ENCODE measurements at regions not wholly inside any gene's neighbourhood (a gene's known extent, or its start where the extent isn't known, plus 50 kb on each side); places are given as distances from the start of the nearest gene placed in this dataset.

DNA sequence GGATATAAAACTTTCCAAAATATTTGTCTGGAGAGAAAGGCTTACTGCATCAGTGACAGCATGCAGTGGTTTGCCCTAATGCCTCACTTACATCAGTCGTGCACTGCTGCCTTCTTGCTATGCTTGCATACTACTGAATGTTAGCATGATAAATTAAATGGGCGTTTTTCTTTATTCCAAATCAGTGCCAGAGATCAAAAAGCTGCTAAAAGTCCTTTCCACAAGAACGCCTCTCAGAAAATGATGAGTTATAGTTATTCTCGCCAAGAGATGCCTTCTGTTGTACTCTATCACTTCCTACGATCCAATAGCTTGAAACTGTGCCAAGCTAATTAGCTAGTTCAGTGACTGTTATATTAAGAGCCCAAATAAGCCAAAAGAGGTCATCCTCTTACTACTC is 345.8 kb upstream of the ROBO2 start:
- no peak for DNase-seq (ENCODE audit: low spot score)

DNA sequence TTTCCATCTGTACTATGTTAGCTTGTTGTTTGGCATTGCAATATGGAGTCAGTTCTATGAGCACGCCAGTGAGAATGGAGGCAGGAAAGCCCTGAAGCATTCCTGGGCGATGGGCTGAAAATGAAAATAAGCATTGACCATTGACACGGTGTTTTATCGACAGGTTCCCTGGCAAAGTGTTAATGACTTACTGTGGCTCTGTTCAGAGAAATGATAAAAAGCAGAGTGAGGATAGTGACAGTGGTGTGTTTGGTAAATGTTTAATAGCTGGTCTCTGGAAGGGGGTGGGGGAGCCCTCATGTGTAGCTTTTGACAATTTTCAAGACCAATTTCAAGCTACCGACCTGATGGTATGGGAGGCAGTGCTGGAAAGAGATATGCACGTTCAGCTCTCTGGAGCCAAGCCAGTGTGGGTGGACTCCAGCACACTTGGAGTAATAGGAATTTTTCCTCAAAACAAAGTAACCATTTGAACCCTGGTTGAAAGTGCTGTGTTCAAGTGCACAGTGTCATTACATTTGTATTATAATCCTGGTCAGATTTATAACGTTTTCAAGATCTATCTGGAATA is 341.7 kb upstream of the ROBO2 start:
- DNase-seq (ENCODE audit: low spot score) = no peak

DNA sequence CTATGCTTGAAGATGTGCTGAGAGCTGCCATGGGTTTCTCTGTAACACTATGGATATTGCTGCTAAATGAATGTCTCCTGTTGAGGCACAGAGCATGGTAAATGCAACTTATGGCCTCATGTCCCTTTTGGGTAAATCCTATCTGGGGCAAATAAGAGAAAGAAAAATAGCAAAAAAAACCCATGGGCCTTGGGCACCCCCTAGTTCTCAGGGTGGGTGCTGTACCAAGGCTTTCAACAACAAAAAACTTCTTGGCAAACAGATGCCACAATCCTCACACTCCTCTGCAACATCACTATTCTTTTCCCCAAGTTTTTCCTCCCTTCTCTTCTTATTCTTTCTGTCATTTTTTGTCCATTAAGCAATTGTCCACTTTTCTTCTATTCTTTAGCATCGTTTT is 340.1 kb upstream of the ROBO2 start:
- no peak for DNase-seq (ENCODE audit: low spot score)

DNA sequence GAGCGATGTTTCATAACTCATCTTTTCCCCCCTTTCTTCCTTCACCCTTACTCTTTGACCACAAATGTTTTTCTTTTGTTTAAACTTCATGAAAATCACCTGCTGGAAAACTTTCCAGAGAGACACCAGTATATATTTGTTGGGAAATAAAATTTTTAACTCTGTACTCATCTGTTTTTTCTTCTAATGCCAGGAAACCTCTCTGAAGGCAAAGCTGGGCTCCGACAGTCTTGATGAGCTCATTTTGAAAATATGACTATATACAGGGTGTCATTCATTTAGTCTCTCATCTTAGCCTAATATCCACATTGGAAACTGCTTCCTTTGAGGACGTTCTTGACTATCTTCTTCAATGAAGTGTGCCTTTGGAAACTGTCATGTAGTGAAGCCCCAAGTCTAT is 339.6 kb upstream of the ROBO2 start:
- DNase-seq (ENCODE audit: low spot score) = no peak

DNA sequence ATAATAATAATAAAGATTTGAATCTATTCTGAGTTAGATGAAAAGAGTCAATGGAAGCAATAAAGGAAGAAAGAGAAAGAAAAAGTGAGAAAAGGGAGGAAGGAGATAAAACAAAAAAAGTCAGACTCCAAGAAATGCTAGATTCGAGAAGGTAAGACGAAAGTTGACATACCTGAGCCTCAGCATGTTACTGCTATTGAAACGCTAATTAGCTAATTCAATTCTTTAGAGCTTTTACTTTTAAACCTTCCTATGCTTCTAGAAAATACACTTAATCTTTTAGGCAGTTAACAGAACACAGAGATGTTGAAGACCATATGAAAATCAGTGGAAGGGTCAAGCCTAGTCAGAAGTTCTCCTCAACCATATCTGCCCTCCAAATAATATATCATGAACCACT is 337.2 kb upstream of the ROBO2 start:
- no peak for DNase-seq (ENCODE audit: low spot score)

DNA sequence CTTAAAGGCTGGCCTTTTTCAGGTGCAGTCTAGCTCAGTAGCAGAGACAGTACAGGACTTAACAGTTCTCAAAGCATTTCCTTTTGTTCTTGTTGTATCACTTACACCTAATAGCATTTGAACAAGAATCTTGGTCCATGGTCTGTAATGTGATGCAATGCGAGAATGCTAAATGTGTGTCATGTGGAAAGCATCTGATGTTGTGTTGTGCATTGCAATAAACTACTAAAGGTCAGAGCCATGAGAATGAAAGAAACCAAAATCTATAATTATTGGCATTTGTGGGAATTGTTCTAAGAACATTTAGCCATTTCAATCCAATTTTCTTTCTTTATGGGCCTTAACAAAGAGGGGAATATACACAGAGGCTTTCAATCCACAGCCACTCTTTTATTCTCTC is 324.5 kb upstream of the ROBO2 start:
- no peak for DNase-seq (ENCODE audit: low spot score)

DNA sequence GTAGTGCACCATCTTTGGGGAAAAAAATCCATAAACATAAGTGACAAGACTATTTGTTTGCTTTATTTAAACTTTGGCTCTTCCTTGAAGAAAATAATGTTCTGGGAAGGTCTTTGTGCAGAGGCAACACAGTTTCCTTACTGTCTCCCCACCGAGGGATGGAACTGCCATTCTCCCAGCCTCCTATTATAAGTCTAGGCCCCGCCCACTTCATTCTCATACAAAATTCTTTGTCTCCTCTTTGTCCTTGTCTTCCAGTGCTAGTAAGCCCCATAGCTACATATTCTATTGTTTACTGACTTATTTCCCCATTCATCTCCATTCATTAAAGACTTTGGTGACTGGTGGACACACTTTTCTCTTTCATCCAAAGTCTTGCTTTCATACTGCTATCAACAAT is 316.5 kb upstream of the ROBO2 start:
- no peak for DNase-seq (ENCODE audit: low spot score)

DNA sequence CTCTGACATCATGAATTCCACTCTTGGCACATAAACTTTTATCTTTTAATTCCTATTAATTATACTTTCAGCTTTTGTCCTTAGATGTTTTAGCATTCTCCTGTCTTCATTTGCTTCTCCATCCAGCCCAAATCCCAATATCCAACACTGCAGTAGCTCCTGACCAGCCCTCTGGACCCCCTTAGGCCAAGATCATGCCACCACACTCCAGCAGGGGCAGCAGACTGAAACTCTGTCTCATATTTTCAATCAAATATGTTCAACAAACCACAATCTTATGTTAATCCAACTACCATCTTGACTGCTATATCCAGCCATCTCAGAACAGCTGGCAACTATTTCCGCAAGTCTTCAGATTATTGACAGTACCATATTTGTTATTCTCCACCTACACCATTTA is 315.8 kb upstream of the ROBO2 start:
- DNase-seq (ENCODE audit: low spot score) = no peak

DNA sequence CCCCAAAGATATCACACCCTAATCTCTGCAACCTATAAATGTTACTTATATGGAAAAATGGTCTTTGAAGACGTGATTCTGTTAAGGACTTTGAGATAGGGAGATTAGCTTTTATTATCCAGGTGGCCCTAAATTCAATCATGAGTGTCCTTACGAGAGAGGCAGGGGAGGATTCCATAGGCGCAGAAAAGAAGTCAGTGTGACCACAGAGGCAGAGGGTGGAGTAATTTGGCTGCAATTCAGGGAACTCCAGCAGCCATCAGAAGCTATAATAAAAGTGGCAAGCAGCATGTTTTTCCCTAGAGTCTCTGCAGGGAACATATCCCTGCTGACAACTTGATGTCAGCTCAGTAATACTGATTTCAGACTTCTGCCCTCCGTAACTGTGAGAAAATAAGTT is 315.2 kb upstream of the ROBO2 start:
- no peak for DNase-seq (ENCODE audit: low spot score)

DNA sequence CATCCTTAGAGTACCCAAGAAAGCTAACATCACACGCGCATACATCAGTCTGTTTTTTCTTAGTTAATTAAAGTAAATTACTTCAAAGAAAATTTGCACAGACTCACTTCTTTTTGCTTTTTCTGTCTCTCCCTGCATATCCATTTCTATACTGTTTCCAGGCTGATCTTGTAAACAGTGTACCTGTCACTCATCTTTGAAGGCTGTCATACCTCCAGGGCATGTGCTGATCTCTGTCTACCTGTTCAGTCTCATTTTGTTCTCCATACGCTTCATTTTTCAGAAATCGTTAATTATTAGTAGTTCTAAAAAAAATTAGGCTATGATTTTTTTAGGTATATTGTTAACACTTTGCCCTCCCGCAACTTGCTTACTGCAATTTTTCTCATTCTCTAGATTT is 313.9 kb upstream of the ROBO2 start:
- DNase-seq (ENCODE audit: low spot score) = no peak

DNA sequence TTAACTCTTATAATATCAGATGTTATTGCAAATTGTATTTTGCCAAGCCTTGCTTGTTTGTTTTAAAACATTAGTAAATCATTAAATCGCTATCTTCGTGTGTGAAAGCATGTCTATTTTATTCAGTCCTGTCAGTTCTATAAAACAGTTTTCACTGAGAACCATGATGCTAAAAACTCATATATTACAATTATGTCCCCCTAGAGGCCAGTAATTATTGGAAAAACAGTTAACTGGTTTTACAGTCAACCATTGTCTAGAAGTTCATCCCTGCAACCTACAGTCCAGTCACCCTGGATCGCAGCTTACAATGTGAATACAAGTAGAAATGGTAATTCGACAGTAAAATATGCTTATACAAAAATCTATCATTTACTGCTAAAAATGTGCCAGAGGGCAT is 311.5 kb upstream of the ROBO2 start:
- no peak for DNase-seq (ENCODE audit: low spot score)

DNA sequence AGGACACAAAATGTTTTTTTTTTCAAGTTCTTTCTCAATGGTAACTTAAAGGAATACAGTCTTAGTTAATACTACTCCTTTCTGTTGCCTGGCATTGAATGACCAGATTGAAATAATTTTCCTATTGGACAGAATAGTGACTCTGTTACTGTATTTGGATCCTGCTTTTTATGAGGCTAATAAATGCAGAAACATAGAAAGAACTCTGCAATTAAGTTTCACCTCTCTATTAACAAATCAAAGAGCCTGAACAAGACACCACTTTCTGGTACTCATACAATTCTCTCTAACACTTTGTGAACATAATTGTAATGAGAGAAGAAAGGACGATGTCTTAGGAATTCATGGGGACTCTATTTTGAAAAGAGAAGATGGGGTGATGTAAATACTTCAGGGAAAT is 308.4 kb upstream of the ROBO2 start:
- DNase-seq (ENCODE audit: low spot score) = no peak

DNA sequence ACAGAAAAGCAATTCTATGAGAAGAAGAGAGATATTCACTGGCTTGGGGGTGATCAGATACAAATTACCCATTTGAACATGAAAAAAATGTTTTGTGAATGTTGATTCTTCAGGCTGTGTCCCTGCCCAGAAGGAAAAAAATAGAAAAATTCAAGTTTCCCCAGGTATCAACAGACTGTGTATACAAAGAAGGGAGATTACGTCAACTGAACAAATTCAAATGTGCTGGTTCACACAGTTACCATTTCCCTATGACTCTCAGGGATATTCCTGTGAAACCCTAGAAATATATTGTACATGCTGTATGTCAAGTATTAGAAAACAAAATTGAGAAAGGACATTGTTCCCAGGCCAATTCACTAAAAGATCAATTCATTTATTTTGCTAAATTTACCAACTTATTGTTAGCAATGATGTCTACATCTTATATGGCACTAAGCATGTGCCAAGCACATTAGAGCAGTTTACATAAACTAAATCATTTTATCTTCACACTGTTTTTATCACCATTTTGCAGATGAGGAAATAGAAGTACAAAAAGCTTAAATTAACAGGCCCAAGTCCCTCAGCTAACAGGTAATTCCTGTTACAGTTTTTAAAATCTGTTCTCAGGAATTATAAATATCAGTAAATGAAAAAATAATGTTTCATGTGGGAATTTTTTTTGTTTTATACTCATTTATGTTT is 306.7 kb upstream of the ROBO2 start:
- DNase-seq (ENCODE audit: low spot score) = no peak

DNA sequence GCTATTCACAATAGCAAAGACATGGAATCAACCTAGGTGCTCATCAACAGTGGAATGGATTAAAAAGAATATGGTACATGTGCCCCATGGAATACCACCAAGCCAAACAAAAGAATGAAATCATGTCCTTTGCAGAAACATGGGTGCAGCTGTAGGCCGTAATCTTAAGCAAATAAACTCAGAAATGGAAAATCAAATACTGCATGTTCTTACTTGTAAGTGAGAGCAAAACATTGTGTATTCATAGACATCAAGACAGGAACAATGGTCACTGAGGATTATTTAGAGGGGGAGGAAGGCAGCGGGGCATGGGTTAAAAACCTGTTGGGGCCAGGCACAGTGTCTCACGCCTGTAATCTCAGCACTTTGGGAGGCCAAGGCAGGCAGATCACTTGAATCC is 304.7 kb upstream of the ROBO2 start:
- DNase-seq (ENCODE audit: low spot score) = no peak

DNA sequence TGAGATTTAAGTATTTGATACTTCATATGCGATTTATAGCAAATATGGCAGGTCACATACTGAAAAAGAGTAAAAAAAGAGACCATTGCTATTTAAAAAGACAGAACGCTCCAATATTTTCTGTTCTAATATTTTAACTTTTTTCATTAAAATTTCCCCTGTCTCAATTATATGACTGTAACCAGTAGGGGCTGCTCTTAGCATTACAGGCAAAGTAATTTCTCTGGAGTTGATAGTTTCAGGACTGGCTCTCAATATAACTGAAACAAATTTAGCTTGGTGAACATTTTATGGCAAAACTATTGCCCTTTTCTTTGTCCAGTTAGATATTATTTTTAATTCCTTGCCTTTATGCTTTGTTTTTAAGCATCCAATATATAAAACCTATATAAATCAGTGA is 286.3 kb upstream of the ROBO2 start:
- DNase-seq (ENCODE audit: low spot score) = no peak

DNA sequence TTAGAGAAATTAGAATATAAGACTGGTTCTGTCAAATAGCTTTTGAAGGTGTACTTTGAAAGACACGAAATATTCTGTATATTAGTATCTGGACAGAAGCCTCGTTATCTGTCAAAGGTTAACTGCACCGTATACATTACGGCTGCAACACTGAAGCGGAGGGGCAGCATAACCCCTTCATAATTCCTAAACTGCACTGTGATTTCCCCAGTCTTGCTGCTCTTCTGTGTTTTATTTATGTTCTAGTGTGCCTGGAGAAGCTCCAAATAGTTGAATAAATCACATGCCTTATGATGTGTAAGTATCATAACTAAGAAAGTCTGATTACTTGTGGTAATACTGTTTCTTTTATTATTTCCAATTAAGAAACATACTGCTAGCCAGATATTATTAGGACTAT is 285.7 kb upstream of the ROBO2 start:
- DNase-seq (ENCODE audit: low spot score) = no peak

DNA sequence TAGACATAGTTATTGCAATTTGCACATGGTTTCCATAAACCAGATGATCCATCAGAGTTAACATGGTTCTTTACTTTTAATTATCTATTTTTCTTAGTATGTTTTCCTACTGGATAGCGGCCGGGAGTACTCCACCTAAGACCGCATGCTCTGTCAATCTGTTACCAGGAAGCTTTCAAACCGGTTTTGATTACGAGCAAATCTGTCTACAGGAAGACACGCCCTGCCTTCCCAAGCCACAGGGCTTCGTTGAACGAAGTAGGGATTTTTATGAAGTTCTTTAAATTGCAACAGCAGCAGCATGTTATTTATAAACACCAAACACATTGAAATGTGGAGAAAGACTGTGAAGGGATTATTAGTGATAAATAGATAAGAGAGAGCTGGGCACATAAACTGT is 283.3 kb upstream of the ROBO2 start:
- no peak for DNase-seq (ENCODE audit: low spot score)

DNA sequence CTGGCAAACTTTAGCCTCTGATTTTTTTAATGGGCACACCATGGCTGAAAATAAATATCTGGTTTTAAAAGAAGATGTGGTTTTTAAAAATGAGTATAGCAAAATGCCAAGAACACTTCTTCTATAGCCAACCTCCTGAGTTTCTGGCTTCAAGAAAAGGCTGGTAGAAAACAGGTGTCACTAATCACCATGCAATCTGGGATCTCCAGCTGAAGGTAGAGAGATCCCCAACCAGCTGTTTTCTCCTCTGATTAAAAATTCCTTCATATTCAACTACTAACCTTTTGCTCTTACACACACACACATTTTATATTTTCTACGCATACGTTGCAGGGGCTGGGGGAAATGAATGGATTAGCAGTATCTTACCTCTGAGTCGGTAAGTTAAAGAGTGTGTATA is 279.6 kb upstream of the ROBO2 start:
- DNase-seq (ENCODE audit: low spot score) = no peak

DNA sequence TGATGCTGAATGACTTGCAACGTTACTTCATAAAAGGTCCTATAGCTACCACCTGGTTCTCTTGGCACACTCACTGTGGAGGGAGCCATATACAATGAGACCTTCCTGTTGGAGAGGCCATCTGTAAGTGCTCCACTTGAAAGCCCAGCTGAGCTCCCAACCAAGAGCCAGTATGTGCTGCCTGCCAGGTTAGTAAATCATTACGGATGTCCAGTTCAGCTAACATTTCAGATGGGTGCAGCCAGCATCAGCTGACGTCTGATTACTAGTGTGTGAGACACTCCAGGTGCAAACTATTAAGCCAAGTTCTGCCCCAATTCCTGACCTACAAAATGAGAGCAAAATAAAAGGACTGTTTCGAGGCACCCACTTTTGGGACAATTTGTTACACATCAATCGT is 274.4 kb upstream of the ROBO2 start:
- DNase-seq (ENCODE audit: low spot score) = no peak

DNA sequence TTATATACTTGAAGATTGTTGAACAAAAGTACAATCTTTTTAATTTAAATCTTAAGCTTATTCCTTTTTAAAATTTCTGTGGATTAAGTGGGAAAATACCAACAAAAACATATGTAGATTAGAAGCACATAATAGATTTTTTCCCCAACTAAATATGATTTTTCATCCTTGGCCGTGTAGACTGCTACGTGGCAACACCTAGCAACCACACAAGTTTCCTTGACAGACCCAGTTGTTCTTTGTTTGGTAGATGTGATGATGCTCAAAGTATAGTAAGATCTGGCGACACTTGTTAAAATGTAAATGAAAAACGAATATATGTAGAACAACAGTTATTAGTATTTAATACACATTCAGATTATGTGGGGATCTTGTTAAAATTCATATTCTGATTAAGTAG is 271.0 kb upstream of the ROBO2 start:
- DNase-seq (ENCODE audit: low spot score) = no peak

DNA sequence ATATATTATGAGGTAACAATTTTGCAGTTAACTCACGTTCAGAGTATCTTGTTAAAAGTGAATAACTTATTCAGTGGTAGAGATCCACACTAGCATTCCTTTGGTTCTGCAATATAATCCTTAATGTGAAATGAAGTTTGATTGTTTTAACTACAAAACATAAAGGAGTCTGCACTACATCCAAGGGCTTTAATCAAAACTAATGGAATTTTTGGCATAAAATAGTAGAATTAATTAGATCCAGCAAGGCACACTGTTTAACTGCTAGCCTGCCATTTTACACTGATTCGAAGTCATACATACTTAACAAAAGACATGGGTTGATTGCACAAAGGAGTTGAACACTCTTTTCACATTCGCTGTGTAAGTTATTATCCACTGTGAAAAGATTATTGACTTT is 263.0 kb upstream of the ROBO2 start:
- DNase-seq (ENCODE audit: low spot score) = no peak

DNA sequence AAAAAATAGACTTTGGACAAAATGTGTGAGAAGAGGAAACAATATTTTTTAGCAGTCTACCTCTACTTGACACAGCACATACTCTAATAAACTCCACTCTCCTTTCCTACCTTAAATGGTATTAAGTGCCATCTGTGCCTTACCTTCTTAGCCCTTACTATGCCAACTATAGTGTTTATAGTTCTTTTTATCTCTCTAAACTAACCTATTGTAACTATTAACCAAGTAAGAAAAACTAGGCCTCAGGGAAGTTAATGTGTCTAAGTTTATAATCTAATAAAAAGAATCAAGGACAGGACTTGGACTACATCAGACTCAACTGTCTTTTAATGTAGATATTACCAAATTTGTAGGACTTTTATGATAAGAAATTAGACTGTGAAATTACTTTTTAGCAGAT is 251.7 kb upstream of the ROBO2 start:
- DNase-seq (ENCODE audit: low spot score) = no peak

DNA sequence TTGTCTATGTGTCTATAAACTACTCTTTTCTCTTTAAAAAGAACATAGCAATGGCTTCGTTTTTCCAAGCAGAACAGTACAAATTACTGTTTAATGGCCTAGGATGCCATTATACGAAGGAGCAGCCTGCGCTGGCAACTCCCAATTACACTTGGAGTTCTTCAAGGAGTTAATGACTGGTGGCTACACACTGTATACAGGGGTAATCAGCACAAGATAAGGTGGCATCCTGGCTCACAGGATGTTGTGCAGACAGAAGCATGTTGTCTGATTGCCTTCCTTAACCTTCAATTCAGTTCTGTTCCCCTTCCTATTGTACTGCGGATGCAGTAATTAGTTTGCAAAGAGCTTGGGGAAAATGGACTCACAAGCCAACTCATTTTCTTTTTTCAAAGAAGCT is 250.7 kb upstream of the ROBO2 start:
- no peak for DNase-seq (ENCODE audit: low spot score)

DNA sequence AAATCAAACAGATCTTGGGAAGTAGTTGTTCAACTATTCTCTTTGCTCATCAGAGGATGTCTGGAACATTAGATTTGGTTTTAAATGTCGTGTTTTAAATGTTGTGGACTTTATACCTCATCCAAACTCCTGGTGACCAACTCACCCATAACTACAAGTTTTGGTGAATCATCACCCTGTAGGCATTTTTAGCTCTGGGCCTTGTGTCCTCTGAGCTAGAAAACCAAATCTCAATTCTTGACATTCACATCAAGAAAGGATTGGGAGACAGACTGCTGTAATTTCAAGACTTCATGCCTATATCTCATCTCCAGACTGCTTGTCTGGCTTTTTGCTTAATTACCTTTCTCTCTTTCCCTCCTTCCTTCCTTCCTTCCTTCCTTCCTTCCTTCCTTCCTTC is 228.5 kb upstream of the ROBO2 start:
- DNase-seq (ENCODE audit: low spot score) = no peak
